HG03103 (cell line): ENCODE measurements at regions not wholly inside any gene's neighbourhood (a gene's known extent, or its start where the extent isn't known, plus 50 kb on each side); places are given as distances from the start of the nearest gene placed in this dataset.

Source experiments
- ATAC-seq: cut with Tn5 transposase; IDR thresholded peaks from one replicate; pipeline ENCODE4 v1.9.1; 2021; ENCODE audit warnings: low read depth; ENCODE audit not compliant: unreplicated experiment

DNA sequence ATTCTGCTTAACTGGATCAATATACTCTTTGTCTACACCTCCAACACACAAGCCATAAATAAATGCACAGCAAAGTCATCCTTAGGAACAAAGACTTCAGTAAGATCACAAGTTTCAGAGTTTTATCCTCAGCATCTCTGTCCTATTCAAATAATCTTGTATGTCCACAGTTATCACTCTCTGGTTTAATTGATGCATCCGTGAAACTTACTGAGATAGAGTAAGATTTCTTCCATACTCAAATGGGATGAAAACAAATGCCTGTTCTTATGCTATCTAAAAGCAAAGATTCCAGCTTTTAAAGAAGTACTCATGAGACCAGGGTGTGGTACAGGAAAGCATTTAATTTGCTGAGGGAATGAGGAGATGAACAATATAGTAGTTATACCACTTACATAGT lies 184.6 kb upstream of the SLC7A11 start:
- no peak for ATAC-seq

DNA sequence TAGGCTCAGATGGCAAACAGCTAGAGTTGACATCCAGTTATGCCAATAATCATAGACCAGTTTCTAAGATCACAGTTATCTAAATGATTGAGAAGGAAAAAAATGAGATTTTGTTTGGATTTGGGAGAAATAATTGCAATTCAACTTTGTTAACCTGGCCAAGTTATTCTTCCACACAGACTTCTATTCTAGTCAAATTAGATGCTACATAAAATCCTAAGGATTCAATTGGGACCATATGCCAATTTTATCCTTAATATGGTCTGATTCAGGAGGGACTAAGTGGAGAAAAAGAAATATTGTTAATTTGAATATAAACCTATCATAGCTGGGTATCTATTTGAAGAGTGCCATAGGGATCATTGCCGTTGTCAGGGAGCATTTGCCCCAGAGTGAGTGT lies 178.3 kb upstream of the SLC7A11 start:
- ATAC-seq = no peak

DNA sequence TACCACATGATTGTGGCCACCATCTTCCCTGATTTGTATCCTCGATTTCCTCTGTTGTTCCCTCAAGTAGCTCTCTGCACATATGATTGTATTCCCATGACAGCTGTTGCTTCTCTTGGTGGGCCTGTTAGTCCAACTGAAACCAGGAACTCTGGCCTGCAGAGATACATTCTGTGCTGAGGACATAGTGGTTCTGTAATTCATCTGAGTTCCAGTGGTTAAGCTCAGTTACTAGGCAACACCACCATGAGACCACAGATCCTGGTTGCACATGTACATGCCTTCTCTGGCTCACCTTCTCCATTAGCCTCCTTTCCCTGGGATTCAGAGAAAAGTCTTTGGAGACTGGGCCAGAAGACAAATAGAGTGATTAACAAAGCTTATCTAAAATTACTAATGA lies 172.1 kb upstream of the SLC7A11 start:
- no peak for ATAC-seq

DNA sequence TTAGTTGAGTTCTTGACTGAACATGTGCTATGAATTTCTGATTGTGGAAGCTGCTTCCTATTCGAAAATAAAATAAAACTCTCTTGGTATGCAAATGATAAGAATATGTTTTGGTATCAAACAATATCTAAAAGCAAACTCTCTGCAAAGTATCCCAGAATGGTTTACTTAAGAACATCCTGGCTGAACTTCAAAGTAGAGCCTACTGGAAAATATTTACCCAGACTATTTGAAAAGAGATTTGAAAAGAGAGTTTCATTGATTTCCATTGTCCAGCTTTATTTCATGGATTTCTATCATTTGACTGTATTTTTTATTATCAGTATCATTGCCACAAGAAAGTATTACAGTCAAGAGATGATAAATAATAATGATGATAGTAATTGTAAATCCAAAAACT lies 171.1 kb upstream of the SLC7A11 start:
- no peak for ATAC-seq

DNA sequence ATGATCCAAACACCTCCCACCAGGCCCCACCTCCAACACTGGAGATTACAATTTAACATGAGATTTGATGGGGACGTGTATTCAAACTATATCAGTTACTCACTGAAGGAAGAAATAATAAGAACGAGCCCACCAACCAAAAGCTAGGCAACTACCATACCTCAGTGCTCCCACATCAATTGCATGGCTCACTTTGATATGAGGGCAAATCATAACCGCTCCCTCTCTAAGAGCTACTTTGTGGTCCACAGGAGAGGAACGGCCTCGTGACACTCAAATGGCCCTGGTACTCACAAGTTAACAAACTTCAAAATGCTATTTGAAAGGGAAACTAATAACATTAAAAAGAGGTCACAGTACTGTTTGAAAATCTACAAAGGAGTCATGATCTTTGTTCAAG lies 170.7 kb upstream of the SLC7A11 start:
- ATAC-seq = no peak

DNA sequence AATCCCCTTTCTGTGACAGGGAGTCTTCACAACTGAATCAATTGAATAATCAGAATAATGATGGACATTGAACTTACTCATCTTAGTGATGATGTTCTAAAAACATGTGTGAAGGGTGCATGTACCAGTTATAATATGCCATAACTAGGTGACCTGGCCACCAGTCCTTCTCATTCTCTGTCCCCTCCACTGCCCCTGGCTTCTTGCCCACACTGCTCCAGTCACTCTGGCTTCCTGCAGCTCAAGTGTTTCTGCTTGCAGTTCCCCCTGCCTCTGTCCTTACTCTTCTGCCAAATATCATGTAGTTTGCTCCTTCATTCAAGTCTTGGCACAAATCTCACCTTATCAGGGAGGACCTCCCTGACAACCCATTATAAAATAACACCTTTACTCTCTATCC lies 168.1 kb upstream of the SLC7A11 start:
- ATAC-seq = no peak

DNA sequence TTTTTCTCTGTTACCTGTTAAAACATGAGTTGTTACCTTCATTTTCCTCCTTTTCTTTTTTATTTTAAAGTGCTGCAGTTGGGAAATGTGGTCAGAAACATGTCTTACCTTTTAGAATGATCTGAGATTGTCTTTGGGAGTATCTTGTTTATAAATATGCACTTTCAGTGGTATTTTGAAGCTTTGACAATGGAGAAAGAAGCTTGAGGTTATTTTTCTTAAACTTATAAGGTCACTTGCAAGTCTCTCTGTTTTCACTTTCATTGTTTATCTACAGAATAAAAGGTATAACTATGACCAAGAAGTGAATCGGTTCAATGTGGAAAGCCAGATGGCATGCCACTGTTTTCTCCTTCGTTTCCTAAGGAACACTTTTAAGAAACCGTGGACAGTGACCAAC lies 167.5 kb upstream of the SLC7A11 start:
- ATAC-seq = peak; percentile 26

DNA sequence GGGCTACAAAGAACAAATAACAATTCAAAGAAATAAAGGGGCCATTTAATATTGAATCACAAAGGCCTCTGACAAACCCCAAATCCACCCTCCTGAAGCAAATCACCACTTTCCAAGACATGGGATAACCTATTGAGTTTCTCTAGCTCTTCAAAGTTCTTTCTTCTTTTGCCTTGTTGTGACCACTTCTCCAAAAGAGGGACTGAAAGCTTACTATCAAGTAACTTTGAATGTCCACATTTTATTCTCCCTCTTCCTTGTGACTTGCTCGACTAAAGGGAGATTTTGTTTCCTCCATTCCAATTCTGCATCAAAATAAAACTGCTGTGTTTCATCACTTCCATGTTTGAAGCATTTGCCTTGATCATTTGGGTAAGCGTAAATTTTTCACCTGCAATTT lies 166.6 kb upstream of the SLC7A11 start:
- ATAC-seq = no peak

DNA sequence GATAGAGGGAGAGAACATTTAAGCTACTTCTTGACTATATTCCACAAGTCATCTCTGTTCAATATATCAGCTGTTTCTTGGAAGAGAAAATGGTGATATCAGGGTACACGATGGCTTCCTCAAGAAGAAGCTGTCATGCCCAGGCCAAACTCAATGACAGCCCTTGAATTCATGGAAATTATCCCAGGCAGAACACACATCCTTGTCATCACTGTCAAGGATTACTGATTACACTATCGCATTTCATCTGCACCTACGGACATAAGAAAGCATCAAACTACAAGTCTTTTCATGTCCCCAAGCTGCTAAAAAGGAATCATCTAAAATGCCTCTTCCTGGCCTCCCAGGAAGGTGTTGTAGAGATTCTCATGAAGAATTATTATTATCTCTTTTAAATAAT lies 165.2 kb upstream of the SLC7A11 start:
- no peak for ATAC-seq

DNA sequence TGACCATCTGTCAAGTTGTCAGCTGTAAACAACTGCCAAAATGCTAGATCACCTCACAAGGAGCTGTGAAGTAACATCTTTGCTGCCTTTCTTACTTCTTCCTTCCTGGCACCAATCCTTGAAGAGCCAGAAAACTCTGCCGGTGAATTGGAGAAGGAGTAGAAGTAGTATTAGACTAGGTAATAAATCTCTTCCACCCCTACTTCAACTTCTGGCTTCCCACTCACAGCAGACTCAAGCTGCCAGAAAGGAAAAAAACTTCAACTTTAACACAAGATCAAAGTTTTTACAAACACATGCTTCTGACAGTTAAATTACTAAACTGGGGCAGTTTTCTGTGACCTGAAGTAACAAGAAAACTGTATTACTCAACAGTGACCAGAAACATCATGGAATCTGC lies 164.7 kb upstream of the SLC7A11 start:
- no peak for ATAC-seq

DNA sequence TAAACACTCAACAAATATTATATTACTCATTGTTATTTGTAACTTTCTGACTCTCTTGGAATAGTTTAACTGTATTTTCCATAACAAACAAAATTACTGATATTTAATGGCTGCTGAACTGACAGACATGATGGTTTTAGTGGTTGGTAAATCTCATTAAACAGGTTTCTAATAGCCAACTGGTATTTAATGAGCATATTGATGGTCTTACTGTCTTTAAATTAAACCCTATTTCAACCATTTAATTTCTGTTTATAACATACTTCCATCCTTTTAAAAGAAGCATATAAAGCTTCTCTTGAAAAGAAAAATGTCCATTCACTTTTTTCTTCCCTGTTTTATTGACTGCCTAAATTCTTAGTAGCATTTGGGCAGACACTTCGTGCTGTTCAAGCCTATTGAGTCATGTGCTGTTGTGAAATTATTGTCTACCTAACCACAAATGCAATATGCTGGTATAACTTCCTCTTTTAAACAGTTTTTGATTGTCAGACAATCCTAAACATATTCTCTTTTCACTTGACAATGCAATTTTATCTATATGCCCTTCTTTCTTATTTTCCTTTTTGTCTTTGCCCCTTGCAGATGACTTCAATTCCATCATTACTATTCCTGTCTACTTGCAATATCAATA lies 163.9 kb upstream of the SLC7A11 start:
- peak; percentile 54 for ATAC-seq

DNA sequence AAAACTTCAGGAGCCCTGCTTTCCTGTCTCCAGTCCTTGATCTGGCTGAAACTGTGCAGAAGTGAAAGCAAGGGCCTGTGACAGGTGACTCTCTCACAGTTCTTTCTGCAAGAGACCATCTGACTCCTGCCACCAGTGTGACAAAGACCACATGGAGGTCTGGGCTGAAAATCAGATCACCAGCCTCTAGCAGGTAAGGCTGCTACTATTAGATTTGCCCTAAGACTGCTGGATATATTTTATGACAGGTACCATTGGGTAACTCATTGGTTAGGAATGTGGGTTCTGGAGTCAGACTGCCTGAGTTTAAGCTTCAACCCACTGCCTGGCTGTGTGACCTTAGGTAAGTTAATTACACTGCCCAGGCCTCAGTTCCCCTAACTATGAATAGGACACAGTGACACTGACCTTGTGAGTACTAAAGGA lies 163.3 kb upstream of the SLC7A11 start:
- peak; percentile 74 for ATAC-seq

DNA sequence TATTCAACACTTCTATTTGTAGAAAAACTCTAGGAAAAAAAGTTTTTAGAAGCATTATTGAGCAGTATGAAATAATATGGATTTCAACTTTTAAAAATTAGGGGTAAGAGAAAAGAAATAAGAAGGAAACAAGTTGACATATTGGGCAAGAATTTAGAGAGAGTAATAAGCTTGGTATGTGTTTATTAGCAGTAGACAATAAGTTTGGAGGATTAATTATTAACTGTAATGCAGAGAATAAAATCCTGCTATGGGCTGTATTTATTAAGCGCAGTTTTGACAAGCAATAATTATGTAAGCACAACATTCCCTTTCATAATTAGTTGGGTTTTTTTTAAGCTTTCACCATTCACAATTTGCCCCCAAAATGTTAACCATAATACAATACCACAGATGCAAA lies 162.7 kb upstream of the SLC7A11 start:
- no peak for ATAC-seq

DNA sequence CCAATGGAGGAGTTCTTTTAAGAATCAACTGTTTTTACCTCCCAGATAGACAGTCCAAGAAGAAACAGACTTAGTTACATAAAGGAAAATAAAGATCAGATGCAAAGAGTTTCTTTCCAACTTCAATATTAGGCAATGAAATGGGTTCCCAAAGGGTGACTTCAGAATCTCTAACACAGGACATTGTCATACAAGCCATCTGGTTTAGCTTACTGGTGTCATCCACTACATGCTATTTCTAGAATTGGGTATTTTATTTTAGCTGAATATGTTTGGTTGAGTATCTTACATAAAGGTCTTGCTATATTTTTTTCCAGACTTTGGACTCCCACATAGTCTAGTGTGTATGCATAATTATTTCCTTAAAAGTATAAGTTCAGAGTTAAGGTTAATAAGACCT lies 162.1 kb upstream of the SLC7A11 start:
- ATAC-seq = no peak

DNA sequence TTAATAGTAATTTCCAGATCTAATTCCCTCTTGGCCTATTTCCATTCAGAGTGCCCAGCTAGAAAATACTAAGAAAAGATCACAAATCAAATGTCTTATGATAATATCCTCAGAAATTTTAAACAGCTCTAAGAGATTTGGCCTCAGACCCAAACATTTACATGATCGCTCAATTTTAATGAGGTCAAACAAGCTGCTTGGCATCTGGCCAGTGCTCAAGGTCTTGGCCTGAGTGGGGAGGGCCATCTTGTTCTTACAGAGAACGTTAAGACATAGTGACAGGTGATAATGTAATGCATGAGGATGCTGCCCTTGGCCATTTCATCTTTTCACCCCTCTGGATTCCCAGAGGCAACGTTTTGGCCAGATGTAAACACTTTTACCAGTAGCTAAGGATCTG lies 159.2 kb upstream of the SLC7A11 start:
- ATAC-seq = no peak

DNA sequence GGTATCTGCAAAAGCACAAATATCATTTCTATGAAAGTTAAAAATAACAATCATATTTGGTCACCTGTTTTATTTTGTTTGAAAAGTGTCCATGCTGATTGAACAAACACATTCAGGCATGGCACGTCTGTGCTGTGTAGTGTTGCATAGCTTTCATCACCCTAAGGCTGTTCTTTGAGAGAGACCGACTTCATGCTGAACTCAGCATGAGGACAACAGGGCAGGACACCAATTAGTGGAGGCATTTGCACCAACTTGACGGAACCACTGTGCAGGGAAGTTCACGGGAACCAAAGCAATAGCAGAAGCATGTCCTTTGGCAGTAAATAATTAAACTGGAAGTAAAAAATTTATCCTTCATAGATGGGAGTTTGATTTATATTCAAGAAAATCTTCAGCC lies 158.4 kb upstream of the SLC7A11 start:
- ATAC-seq = no peak

DNA sequence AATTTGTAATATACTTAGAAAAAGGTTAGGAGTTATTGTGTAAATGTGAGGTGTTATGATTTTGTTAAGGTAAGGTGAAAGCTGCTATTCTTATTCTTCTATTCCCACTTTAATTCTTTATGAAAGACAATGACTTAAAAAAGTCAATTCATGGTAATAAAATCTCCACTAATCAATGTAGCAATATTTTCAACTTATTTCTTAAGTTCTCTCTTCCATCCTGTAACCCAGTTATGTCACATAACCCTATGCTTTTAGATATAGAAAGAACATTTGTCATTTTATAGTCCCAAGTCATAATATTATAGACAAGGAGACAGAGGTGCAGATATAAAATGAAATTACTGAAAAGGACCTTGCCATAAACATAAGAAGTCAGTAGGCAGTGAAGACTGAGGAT lies 157.9 kb upstream of the SLC7A11 start:
- ATAC-seq = no peak

DNA sequence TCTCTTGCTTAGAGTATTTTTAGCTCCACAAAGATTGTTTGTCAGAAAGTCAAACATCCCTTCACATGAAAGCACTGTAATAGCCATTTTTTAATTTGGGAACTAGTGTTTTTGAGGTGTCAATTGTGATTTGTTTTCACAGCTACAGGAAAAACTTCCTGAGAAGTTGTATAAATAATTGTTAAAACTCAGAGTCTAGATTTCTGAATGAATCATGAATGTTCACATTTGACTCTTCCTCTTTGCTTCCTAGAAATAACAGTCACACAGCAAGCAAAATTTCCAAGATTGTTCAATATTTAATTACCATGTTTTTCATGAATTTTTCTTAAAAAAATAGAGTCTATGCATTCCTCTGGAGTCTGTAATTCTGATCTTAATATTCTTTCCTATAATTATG lies 156.9 kb upstream of the SLC7A11 start:
- ATAC-seq = no peak

DNA sequence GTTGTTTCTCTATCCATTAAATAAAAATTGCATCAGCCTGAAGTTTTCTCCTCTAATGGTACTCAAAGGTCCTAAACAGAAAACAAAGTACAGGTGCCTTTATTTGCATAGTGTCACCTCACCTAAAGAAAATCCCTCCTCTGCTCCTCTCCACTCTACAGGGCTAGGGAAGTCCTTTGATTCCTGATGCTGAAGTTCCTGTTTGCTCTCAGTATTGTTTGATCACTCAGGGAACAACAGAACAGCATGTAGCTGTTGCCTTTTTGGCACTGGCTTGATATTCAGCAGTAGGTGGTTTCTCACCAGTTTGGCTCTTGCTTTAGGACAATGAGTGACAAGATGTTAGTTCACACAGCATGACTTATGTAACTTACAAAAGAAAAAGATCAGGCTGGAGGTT lies 156.2 kb upstream of the SLC7A11 start:
- ATAC-seq = no peak

DNA sequence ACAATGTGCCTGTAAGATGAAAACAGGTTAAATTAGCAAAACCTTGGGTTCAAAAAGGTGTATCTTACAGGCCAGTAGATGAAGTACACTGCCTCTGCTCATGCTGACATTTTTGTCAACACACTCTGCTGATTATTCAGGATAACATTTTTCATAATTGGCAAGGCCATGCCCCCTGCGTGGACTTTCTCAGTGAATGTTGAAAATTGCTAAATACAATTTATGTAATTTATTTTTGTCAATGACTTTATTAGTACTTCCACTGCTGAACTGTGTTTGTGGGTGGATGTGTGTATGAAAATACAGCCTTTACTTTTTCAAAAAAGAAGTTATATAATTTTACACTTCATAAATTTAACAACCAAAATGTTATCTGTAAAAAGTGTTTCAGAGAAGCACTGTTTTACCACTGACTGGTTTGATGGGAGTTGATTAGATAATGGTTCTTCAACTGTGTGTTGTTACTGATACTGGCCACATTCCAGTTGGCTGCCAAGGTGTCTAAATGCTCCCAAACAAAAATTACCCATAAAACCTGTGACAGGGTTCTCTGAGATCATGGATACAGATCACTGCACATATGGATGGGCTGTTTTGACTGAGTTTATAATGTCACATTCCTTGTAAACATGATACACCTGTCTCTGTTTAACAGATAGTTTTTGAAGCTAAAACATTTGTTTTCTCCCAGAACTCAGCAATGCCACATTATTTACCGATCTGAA lies 151.9 kb upstream of the SLC7A11 start:
- ATAC-seq = no peak

DNA sequence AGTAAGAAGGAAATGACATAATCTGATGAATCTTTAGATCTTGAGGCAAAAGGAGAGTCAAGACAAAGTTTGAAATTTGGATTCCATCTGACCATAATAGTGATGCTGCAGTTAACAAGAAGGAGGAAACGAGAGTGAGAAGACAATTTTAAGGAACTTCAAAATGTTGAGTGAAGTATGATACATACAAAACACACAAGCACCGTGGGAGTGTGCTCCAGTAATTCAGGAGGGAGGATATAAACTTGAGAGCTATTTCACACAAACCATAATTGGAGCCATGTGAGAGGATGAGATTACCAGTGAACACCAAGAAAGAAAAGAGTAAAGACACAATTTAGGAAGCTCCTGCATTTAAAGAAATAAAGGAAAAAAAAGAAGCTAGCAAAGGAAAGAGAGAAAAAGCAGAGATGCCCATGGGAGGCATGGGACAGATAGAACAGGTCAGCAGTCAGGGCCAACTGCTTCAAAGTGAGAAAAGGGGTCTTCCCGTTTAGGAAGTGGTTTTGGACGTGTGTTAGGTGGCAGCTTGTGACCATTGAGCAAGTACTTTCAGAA lies 150.7 kb upstream of the SLC7A11 start:
- ATAC-seq = peak; percentile 75

DNA sequence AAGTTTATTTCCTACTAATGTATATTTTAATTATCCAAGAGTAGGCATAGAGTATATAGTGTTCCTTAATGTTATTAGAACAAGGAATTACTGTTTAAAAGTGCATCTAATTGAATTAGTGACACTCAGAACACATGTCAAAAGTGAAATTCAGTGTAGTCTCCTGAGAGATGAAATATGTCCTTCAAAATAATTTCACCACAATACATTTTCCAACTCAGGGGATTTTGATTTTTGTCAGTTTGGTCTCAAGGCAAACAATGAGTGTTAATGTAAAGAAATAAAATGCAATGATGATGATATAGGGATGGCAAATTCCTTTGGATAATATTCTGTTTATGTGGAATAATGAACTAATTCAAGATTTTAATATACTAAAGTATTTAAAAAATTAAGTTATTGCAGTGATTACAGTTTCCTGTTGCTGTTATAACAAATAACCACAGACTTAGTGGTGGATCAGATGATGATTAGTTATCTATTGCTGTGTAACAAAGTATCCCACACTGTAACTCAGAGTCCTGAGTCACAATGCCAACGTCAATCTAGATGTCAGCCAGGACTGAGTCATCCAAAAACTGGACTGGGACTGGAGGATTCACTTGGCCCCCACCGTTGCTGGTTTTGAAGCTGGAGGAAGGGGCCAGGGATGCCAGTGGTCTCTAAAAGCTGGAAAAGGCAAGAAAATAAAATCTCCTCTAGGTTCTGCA lies 148.0 kb upstream of the SLC7A11 start:
- ATAC-seq = no peak
